DOHH2 (cell line): ENCODE measurements at regions not wholly inside any gene's neighbourhood (a gene's known extent, or its start where the extent isn't known, plus 50 kb on each side); places are given as distances from the start of the nearest gene placed in this dataset.

ENCODE experiments used
- EZH2phosphoT487 ChIP-seq: fragments of 200-600 bp; sonication (generic); IDR thresholded peaks from 2 replicates; pipeline ENCODE4 v1.6.1; 2017; ENCODE audit warnings: borderline replicate concordance, mild to moderate bottlenecking, antibody characterized with exemption, low read length, moderate library complexity, mixed read lengths
- TF ChIP-seq, protein P1 (sequence below): fragments of 200-600 bp; sonication (generic); IDR thresholded peaks from one replicate; pipeline ENCODE4 v1.5.1; 2014; ENCODE audit warnings: antibody characterized with exemption, mild to moderate bottlenecking, low read depth, low read length; ENCODE audit not compliant: poor library complexity, severe bottlenecking

DNA sequence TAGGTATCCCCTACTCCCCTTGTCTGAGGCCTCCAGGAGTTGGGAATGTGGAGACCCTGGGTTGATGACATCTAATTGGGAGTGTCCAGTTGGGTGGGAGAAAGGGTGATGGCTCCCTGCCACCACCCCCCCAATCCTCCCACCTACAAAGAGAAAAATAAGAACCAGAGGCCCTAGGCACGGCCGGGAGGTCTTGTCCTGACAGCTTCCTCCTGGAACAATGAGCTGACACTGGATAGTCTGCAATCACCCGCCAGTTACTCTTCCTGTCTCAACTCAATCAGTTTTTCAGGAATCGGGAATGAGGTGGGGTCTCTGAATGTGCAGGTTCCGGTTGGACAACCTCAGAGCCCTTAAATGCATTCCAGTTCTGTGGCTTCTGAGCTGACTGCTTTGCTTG lies 129.9 kb upstream of the MRPS22 start:
- TF ChIP-seq, protein P1, sequence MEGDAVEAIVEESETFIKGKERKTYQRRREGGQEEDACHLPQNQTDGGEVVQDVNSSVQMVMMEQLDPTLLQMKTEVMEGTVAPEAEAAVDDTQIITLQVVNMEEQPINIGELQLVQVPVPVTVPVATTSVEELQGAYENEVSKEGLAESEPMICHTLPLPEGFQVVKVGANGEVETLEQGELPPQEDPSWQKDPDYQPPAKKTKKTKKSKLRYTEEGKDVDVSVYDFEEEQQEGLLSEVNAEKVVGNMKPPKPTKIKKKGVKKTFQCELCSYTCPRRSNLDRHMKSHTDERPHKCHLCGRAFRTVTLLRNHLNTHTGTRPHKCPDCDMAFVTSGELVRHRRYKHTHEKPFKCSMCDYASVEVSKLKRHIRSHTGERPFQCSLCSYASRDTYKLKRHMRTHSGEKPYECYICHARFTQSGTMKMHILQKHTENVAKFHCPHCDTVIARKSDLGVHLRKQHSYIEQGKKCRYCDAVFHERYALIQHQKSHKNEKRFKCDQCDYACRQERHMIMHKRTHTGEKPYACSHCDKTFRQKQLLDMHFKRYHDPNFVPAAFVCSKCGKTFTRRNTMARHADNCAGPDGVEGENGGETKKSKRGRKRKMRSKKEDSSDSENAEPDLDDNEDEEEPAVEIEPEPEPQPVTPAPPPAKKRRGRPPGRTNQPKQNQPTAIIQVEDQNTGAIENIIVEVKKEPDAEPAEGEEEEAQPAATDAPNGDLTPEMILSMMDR = no peak
- TF ChIP-seq EZH2phosphoT487 = no peak
